GM18951 (cell line): ENCODE measurements at regions not wholly inside any gene's neighbourhood (a gene's known extent, or its start where the extent isn't known, plus 50 kb on each side); places are given as distances from the start of the nearest gene placed in this dataset.

ENCODE experiments used
- POLR2A ChIP-seq: IDR thresholded peaks from 4 replicates; pipeline ENCODE4 v1.6.1; 2011; ENCODE audit warnings: mild to moderate bottlenecking; ENCODE audit not compliant: insufficient read length, insufficient read depth; ENCODE audit errors: extremely low read depth
- in situ Hi-C: fragments of 300-500 bp; cut with MboI; formaldehyde crosslinking; loops from one replicate; pipeline ENCODE4 v1.12.0; 2022; ENCODE audit warnings: low sequenced_read_pairs, mixed read lengths, inconsistent platforms; ENCODE audit not compliant: unreplicated experiment

DNA sequence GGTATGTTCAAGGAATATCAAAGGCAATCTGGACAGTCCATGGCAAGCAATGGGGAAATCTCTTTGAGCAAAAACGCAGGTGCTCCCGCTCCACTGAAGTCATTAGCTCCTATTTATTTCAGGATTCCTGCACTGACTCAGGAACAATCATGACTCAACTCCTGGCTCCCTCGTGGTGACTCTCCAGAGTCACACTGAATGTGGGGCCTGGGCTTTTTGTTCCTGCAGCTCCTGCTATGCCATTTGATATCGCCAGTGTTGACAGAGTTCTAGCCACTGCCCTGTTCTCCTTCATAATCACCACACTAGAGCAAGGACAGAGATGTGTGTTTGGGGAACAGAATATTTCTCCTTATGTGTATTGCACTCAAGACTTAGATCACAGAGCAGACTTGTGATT, 187.2 kb upstream of the ZNF462 start:
- in situ Hi-C loops = no loop called here
- no peak for TF ChIP-seq POLR2A

DNA sequence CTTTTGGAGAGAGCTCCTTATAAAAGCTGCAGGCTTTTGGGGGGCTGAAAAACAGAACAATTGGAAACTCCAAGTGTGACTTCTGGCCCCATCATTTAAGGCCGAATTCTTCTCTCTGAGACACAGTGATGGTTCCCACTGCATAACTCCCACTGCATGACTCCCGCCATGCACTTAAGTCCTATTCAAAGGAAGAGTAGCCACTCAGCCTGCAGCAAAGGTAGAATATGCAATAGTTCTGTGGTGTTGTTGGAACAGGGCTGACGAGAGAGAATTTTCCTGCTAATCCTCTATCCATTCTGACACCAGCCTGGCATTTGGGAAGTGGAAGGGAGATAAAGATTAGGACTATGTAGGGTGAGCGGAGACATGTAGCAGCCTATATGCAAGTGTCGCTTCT, 185.6 kb upstream of the ZNF462 start:
- no peak for TF ChIP-seq POLR2A
- in situ Hi-C loops = no loop called here

DNA sequence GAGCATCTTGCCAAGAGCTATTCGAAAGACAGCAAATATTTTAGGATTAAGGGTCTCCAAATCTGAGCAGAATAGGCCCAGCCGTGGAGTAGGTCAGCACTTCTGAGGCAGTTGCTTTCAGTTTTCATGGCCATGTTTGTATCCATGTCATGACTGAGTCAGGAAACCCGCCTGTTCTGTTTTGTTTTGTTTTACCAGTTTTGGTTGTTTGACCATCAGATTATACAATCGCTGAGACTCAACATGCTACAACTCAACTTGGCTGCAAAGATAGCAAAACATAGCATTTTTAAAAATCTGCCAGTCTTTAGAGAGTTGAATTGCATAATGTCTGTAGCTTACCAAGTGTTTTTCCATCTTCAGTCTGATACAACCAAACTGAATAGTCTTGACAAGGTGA, 185.1 kb upstream of the ZNF462 start:
- in situ Hi-C loops = no loop called here
- TF ChIP-seq POLR2A = no peak

DNA sequence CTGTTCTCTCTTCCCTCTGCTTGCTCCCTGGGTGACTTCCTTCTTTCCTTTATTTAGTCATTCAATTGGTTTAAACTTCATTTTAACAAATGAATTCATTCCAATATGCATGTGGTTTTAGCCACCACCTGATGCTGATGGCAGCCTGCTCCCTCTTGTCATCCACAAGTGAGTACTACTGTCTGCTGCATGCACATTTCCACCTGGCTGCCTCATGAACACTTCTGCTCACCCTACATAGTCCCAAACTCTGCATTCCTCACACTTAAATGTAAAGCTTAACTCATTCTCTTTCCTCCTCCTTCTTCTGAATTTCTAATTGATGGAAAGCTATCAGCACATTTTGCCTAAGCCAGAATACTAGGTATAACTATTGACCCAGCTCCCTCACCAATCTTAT, 184.7 kb upstream of the ZNF462 start:
- in situ Hi-C loops = no loop called here
- TF ChIP-seq POLR2A = no peak

DNA sequence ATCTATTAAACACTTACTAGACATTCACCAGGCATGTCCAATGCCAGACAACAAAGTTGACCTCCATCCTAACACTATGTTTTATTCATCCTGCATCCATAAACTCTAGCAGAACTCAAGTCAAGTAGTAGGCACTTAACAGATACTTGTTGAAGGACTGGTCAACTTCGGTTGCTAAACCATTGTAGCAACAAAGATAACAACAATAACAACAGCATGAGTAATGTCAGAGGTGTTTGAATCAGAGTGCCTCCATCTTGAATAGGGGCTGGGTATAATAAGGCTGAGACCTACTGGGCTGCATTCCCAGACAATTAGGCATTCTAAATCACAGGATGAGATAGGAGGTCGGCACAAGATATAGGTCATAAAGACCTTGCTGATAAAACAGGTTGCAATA, 180.5 kb upstream of the ZNF462 start:
- in situ Hi-C loops = no loop called here

DNA sequence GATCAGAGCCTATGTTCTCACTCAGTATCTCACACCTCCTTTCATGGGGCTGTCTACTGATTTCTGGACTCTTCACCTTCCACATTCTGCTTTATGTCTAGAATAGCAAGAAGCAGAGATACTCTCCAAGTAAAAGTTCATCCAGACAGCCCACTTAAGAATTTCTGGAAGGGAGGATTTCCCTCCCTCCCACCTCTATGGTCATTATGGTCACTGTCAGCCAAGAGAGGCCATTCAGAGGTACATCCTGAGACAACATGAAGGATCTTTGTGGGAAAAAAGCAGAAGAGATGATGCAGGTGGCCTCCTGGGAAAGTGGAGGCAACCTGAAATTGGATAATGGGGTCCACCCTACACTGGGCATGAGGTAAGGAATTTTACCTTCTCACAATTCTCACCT, 179.5 kb upstream of the ZNF462 start:
- no peak for TF ChIP-seq POLR2A
- in situ Hi-C loops = no loop called here

More for the DNA sequence above, 180.5 kb upstream of the ZNF462 start:
- TF ChIP-seq POLR2A = no peak

DNA sequence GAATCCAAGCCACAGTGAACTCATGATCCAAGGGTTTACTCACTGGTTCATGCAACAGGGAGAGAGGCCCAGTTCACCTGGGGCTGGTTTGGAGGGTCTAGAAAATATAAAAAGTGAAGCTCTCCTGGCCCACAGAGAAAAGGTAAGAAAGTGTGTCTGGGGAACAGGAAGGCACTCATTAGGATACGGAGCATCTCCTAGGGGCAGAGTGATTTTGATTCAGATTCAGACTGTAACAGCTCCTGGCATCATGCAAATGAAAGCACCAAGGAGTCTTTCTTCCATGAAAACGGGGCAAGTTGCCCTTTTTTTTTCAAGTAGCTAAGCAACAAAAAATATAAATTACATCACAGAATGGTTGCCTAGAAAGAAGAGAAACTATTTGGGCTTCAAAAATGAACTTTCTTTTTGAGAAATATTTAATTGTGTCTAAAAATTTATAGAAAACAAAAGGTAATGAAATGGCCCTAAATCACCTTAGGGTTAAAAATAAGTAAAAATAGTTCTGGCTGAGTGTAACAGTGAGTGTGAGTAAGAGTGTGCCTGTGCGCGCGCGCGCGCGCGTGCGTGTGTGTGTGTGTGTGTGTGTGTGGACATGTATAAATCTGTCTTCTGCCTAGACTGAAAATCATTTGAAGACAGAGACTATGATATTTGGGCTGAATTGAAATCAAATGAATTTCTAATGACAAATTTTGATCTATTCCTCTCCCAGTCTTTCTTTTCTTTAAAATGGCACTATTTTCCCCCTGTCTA, 177.8 kb upstream of the ZNF462 start:
- no peak for TF ChIP-seq POLR2A
- in situ Hi-C loops = no loop called here

DNA sequence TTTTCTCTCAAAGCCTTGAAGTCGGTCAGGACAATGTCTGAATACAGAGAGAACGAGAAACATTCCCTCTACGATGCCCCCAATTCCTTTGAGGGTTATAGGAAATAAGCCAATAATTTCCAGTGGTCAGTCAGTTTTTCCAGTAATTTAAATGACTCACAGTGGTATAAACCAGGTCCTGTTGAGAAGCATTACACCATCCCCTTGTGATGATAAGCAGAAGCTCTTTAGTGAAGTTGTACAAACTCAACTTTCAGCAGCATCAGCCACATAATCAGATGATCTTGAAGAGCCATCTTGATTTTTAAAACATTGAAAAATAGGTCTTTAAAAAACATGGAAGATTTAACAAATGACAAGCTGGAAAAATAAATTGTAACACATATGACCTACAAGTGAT, 173.9 kb upstream of the ZNF462 start:
- no peak for TF ChIP-seq POLR2A
- in situ Hi-C loops = no loop called here

DNA sequence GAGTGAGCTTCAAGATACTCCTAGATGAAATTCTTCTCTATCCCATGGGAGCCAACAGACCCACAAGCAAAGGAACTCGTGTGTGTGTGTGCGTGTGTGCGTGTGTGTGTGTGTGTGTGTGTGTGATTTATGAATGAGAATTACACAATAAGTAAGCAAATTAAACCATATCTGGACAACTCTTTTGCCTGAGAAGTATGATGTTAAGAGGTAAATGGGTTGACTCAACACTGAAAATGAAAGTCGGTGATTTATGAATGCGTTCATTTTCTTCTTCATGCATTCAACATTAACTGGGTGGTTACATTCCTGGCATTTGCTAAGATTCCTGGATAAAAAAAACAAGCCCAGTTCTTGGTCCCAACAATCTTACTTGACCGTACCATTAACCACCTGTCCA, 171.3 kb upstream of the ZNF462 start:
- no peak for TF ChIP-seq POLR2A
- in situ Hi-C loops = no loop called here

DNA sequence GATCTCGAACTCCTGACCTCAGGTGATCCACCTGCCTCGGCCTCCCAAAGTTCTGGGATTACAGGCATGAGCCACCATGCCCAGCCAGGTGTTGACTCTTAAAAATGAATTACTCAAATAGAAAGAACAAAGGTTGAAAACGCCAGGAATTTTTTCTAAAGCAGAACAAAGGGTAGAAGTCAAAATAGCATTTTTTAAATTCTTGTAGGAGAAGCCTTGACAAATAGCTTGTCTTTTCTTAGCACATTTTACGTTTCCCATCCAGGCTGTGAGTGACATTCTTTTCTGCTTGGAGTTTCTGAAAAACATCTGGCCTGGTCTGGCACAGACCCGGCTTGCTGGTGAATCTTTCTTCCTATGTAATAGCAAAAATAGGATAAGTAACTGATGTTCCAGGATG, 169.4 kb upstream of the ZNF462 start:
- in situ Hi-C loops = no loop called here
- TF ChIP-seq POLR2A = no peak

DNA sequence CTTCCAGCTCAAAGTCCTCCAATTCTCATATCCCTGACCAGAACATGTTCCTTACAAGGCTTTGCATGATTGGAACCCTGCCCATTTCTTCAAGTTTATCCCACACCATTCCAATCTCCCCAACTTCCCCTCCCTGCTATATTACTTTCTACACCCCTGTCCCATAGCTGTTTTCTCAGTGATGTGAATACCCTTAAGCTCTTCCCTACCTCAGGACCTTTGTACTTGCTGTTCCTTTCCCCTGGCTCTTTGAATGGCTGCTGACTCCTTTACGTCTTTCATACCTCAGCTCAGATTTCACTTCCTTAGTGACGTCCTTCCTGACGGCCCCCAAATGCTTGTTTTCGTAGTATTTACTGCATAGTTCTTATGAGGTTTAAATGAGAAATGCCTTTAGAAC, 166.2 kb upstream of the ZNF462 start:
- in situ Hi-C loops = no loop called here
- TF ChIP-seq POLR2A = no peak

DNA sequence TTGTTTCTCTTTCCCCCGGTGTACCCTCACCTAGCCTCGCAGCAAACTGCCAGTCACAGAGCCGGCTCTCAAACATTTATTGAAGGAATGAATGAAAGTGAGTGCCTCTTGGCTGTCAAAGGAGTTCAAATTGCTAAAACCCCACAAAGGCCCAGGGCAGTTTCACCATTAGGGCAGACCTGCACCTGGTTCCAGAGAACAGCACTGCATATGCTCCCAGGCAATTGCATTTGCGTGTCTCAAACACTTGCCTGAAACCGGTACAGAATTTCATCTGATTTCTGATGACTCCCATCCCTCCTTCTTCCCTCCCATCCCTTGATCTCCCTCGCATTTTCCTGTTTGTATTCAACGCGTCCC, 165.6 kb upstream of the ZNF462 start:
- in situ Hi-C loops = no loop called here
- no peak for TF ChIP-seq POLR2A

DNA sequence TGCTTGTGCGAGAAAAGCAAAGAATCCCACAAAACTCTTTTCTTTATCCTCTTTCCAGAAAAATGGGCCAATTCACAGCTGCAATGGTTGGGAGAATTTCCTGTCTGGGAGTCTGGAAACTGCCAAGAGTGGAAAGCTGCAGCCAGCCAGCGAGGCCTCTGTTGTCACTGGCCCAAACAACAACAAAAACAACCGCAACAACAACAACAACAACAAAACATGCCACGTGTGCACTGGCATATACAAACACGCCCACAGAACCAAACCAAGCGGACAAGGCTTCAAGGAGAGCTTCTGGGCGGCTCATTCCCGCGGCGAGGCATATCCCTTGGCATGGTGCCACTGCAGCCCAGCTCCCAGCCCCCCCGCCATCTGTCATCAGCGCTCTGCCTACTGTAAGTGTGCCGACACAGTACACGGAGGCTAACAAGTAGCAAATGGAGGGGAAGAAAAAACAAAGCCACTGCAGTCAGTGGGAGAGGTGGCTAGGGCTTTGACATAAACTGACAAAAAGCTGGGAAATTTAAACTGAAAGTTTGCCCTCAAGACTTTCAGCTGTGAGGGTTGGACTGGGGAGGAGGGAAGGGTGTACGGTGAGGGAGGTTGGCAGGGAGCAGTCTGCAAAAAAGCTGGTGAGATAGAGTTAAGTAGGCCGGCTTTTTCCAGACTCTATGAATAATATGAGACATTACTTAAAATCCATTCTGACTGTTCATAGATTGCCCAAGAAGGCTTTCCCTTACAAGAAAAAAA, 165.0 kb upstream of the ZNF462 start:
- in situ Hi-C loops = no loop called here
- no peak for TF ChIP-seq POLR2A

DNA sequence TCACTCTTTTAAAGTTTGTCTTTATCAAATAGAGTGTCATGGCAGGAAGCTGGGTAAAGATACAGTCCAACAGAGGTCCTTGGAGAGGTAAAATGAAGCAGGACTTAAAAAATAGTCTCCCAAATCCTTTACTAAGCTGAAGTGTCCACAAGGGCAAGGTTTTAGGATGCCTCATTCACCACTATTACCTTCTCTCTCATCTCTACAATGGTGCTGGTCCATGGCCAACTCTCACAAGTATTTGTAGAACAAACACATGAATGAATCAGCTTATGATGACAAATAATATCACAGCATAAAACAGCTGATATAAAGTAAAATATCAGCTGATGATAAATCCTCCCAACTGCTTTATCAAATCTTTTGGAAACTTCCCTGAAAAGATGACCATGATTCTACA, 162.3 kb upstream of the ZNF462 start:
- in situ Hi-C loops = no loop called here
- TF ChIP-seq POLR2A = no peak
